HEK293T (cell line): ENCODE measurements at regions not wholly inside any gene's neighbourhood (a gene's known extent, or its start where the extent isn't known, plus 50 kb on each side); places are given as distances from the start of the nearest gene placed in this dataset.

ENCODE experiments used
- ARNT ChIP-seq: fragments of 450-650 bp; IDR thresholded peaks from 2 replicates; pipeline ENCODE4 v1.6.1; 2017; ENCODE audit warnings: mild to moderate bottlenecking
- BHLHE40 ChIP-seq: fragments of 450-650 bp; IDR thresholded peaks from 2 replicates; pipeline ENCODE4 v1.6.1; 2016; ENCODE audit warnings: mild to moderate bottlenecking, moderate library complexity, borderline replicate concordance
- ELF4 ChIP-seq: fragments of 450-650 bp; IDR thresholded peaks from 2 replicates; pipeline ENCODE4 v1.6.1; 2017; ENCODE audit warnings: antibody characterized with exemption
- FOXA1 ChIP-seq: fragments of 450-650 bp; IDR thresholded peaks from 2 replicates; pipeline ENCODE4 v1.6.1; 2016; ENCODE audit warnings: mild to moderate bottlenecking
- FOXK2 ChIP-seq: fragments of 450-650 bp; IDR thresholded peaks from 2 replicates; pipeline ENCODE4 v1.6.1; 2016; ENCODE audit warnings: mild to moderate bottlenecking
- HDGF ChIP-seq: fragments of 450-650 bp; IDR thresholded peaks from 2 replicates; pipeline ENCODE4 v1.6.1; 2017; ENCODE audit warnings: antibody characterized with exemption, borderline replicate concordance
- LEF1 ChIP-seq: fragments of 450-650 bp; IDR thresholded peaks from 2 replicates; pipeline ENCODE4 v1.6.1; 2017; ENCODE audit warnings: mild to moderate bottlenecking, borderline replicate concordance
- NFRKB ChIP-seq: fragments of 450-650 bp; IDR thresholded peaks from 2 replicates; pipeline ENCODE4 v1.6.1; 2016; ENCODE audit warnings: mild to moderate bottlenecking, moderate library complexity
- SP1 ChIP-seq: fragments of 450-650 bp; IDR thresholded peaks from 2 replicates; pipeline ENCODE4 v1.6.1; 2017
- SUZ12 ChIP-seq: fragments of 450-650 bp; IDR thresholded peaks from 2 replicates; pipeline ENCODE4 v1.6.1; 2016; ENCODE audit warnings: mild to moderate bottlenecking
- TARDBP ChIP-seq: fragments of 450-650 bp; IDR thresholded peaks from 2 replicates; pipeline ENCODE4 v1.6.1; 2016
- ZNF384 ChIP-seq: fragments of 450-650 bp; IDR thresholded peaks from 2 replicates; pipeline ENCODE4 v1.6.1; 2016

DNA sequence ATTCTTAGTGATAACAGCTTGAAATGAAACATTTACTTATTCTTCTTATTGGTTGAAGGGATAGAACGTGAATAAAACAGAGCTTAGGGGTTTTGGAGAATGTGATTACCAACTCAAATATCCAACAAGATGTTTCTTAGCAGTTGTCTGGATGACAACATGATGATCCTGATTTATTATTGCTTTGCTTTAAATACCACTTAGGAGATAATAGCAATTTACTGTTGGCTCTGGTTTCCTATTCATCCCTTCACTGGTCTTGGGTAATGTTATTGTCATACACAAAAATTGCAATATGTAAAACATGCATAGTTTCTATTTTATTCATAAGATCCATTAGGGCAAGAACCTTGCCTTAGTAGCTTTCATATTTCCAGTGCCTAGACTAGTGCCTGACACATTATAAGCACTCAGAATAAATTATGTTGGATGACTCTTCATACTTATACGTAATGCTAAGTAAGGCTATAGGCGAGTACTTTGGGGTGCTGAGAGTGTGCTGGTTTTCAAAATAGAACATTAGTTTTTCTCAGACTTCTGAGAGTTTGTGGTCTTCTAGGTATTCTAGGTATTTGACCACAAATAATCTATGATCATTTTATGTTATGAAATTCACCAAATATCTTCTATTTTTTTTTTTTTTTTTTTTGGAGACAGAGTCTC, 58.6 kb upstream of the PGRMC2 start:
- TF ChIP-seq ELF4 (no peak), TARDBP (no peak), FOXK2 (no peak), SUZ12 (no peak), BHLHE40 (no peak), LEF1 (no peak), FOXA1 (no peak), ARNT (no peak), SP1 (no peak), NFRKB (no peak), HDGF (no peak), ZNF384 (no peak)
